Spleen (tissue), 7 donors: ENCODE measurements at regions not wholly inside any gene's neighbourhood (a gene's known extent, or its start where the extent isn't known, plus 50 kb on each side); places are given as distances from the start of the nearest gene placed in this dataset.

Experiments
- CTCF ChIP-seq, 11 experiments: fragments of 200-600 bp in 7 of 11; fragments of 450-650 bp in 4 of 11; sonication (generic) in 4 of 11; IDR thresholded peaks in 8 of 11; conservative IDR thresholded peaks in 3 of 11; 1 replicate in 7 of 11; 2 replicates in 4 of 11; pipeline versions ENCODE4 v1.4.0 to v1.8.0; 2016 to 2021; ENCODE audit warnings: antibody characterized with exemption in 11 of 11, inconsistent platforms in 4 of 11, mild to moderate bottlenecking in 1 of 11
- POLR2A ChIP-seq, 3 donors: fragments of 450-650 bp; IDR thresholded peaks; one replicate each; pipeline ENCODE4 v1.5.1; 2017; ENCODE audit warnings: antibody characterized with exemption in 3 of 3, mild to moderate bottlenecking in 1 of 3
- POLR2AphosphoS5 ChIP-seq, 3 donors: sonication (generic); formaldehyde crosslinking; IDR thresholded peaks; one replicate each; pipeline ENCODE4 v1.5.1; 2017; ENCODE audit warnings: antibody characterized with exemption in 3 of 3
- donor health status: DM: no; HTN: no; CAD: no; lungs with moderate emphysema.
- donor health status: DM: no; HTN: no; CAD: no.
- donor health status: DM: no; HTN: no; CAD: no.

GRCh38 chr6:15811107-15811506 lies 148.3 kb upstream of the DTNBP1 start:
- no peak for TF ChIP-seq CTCF (IDR thresholded peaks at IDR 0.05 in 8 of 11, conservative IDR thresholded peaks at IDR 0.05 in 3 of 11)
- no peak for TF ChIP-seq POLR2A (IDR thresholded peaks at IDR 0.05)
- TF ChIP-seq POLR2AphosphoS5 (IDR thresholded peaks at IDR 0.05): no peak
